GM12891 (cell line): ENCODE measurements at regions not wholly inside any gene's neighbourhood (a gene's known extent, or its start where the extent isn't known, plus 50 kb on each side); places are given as distances from the start of the nearest gene placed in this dataset.

Experiments
- POLR2A ChIP-seq: IDR thresholded peaks from 2 replicates; pipeline ENCODE4 v1.6.1; 2011; ENCODE audit warnings: low read depth, low read length, control low read depth
- POLR2AphosphoS5 ChIP-seq: IDR thresholded peaks from 2 replicates; pipeline ENCODE4 v1.6.1; 2011; ENCODE audit warnings: low read depth, low read length, control low read depth
- POU2F2 ChIP-seq: IDR thresholded peaks from 2 replicates; pipeline ENCODE4 v1.6.1; 2011; ENCODE audit warnings: low read depth, mild to moderate bottlenecking, control low read depth, low read length, moderate library complexity
- TAF1 ChIP-seq: IDR thresholded peaks from 2 replicates; pipeline ENCODE4 v1.6.1; 2011; ENCODE audit warnings: low read depth, low read length, control low read depth

DNA sequence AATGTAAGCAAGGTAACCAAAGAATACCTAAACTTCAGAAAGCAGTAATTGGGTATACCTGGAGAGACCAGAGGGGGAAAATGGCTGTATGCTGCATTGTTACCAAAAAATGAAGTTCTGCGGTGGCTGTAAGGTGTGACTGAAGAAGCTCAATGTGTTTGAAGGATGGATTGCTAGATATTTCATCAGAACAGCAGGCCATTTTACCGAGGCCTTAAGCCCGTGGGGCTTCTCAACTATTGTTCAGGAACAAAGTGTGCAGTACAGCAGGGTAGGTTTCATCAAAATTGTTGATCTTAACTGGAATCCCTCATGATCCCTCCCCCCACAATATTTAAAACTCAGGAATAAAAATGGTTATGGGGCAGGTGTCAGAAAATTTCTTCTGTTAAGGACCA lies 204.0 kb upstream of the GHITM start:
- TF ChIP-seq POLR2A (no peak), POLR2AphosphoS5 (no peak), TAF1 (no peak), POU2F2 (no peak)
